ENCODE measurements at regions not wholly inside any gene's neighbourhood (a gene's known extent, or its start where the extent isn't known, plus 50 kb on each side); places are given as distances from the start of the nearest gene placed in this dataset.

GRCh38 chr12:97784904-97785303 lies 322.3 kb downstream of the RMST start:
- Mint-ChIP-seq H3K27me3 (ENCODE audit: unreplicated experiment) (peaks cover 1% of the 10 kb centered on the region), H3K36me3 (ENCODE audit: unreplicated experiment) (no peaks in the 10 kb centered on the region), H3K4me3 (ENCODE audit: unreplicated experiment) (no peak overlapping the region), H3K27ac (ENCODE audit: unreplicated experiment) (no peak overlapping the region), H3K9me3 (ENCODE audit: unreplicated experiment) (no peaks in the 10 kb centered on the region), H3K4me1 (ENCODE audit: low read depth, unreplicated experiment) (no peaks in the 10 kb centered on the region)
- no peak for DNase-seq
- TF ChIP-seq, protein P1, sequence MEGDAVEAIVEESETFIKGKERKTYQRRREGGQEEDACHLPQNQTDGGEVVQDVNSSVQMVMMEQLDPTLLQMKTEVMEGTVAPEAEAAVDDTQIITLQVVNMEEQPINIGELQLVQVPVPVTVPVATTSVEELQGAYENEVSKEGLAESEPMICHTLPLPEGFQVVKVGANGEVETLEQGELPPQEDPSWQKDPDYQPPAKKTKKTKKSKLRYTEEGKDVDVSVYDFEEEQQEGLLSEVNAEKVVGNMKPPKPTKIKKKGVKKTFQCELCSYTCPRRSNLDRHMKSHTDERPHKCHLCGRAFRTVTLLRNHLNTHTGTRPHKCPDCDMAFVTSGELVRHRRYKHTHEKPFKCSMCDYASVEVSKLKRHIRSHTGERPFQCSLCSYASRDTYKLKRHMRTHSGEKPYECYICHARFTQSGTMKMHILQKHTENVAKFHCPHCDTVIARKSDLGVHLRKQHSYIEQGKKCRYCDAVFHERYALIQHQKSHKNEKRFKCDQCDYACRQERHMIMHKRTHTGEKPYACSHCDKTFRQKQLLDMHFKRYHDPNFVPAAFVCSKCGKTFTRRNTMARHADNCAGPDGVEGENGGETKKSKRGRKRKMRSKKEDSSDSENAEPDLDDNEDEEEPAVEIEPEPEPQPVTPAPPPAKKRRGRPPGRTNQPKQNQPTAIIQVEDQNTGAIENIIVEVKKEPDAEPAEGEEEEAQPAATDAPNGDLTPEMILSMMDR (IDR thresholded peaks at IDR 0.05; ENCODE audit: partially characterized antibody, unreplicated experiment), result no peak

DNA sequence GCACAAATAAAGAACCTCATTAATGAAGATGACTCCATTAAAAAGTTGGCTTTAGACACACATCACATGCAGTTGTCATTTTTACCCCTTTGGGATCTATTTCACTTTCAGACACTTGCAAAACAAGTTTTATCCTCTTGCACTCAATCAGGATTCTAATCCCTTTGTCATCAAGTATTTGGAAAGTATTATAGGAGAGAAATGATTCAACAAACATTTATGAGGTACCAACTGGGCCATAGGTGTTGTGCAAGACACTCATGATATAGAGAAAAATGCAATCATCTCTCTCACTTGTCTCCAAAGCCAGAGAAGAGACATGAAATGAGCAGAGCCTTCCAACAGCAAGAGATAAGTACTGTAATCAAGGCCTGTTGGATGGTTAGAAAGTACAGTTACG lies 327.7 kb downstream of the RMST start:
- Mint-ChIP-seq H3K4me3 (ENCODE audit: unreplicated experiment) (no peak overlapping the region), H3K4me1 (ENCODE audit: low read depth, unreplicated experiment) (no peaks in the 10 kb centered on the region), H3K27me3 (ENCODE audit: unreplicated experiment) (no peaks in the 10 kb centered on the region), H3K9me3 (ENCODE audit: unreplicated experiment) (no peaks in the 10 kb centered on the region), H3K27ac (ENCODE audit: unreplicated experiment) (no peak overlapping the region), H3K36me3 (ENCODE audit: unreplicated experiment) (peaks cover 6% of the 10 kb centered on the region)
- no peak for DNase-seq
- TF ChIP-seq, protein P1 (IDR thresholded peaks at IDR 0.05; ENCODE audit: partially characterized antibody, unreplicated experiment), result no peak

GRCh38 chr12:97797473-97797872 lies 334.9 kb downstream of the RMST start:
- DNase-seq, result no peak
- H3K27me3 Mint-ChIP-seq (ENCODE audit: unreplicated experiment), result no peaks in the 10 kb centered on the region
- no peak overlapping the region for H3K27ac Mint-ChIP-seq (ENCODE audit: unreplicated experiment)
- H3K36me3 Mint-ChIP-seq (ENCODE audit: unreplicated experiment), result no peaks in the 10 kb centered on the region
- H3K9me3 Mint-ChIP-seq (ENCODE audit: unreplicated experiment), result no peaks in the 10 kb centered on the region
- H3K4me1 Mint-ChIP-seq (ENCODE audit: low read depth, unreplicated experiment), result peaks cover 3% of the 10 kb centered on the region
- TF ChIP-seq, protein P1 (IDR thresholded peaks at IDR 0.05; ENCODE audit: partially characterized antibody, unreplicated experiment), result no peak
- H3K4me3 Mint-ChIP-seq (ENCODE audit: unreplicated experiment), result no peak overlapping the region

DNA sequence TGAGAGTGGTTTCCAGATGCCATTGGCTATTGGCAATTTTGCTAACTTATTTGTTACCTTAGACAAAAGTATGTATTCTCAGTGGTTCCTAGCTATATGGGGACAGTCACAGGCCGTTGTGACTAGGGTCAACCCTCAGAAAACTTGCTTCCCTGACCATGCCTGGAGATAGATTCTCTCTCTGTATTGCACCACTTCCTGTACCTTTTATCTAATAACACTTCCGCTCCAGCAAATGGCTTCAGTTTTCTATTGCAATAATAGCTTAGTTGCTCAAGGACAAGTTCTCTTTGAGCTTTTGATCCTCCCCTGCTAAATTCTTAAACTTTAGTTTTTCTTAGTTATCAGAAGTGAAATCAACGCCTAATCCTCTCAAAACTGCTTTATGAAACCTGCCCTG lies 338.0 kb downstream of the RMST start:
- TF ChIP-seq, protein P1 (IDR thresholded peaks at IDR 0.05; ENCODE audit: partially characterized antibody, unreplicated experiment), result no peak
- H3K4me1 Mint-ChIP-seq (ENCODE audit: low read depth, unreplicated experiment), result peaks cover 3% of the 10 kb centered on the region
- H3K36me3 Mint-ChIP-seq (ENCODE audit: unreplicated experiment), result no peaks in the 10 kb centered on the region
- no peak overlapping the region for H3K27ac Mint-ChIP-seq (ENCODE audit: unreplicated experiment)
- H3K4me3 Mint-ChIP-seq (ENCODE audit: unreplicated experiment), result no peak overlapping the region
- DNase-seq, result no peak
- no peaks in the 10 kb centered on the region for H3K27me3 Mint-ChIP-seq (ENCODE audit: unreplicated experiment)
- no peaks in the 10 kb centered on the region for H3K9me3 Mint-ChIP-seq (ENCODE audit: unreplicated experiment)

- Mint-ChIP-seq H3K27ac (ENCODE audit: unreplicated experiment) (peak overlapping the region; percentile 71), H3K27me3 (ENCODE audit: unreplicated experiment) (no peaks in the 10 kb centered on the region), H3K36me3 (ENCODE audit: unreplicated experiment) (no peaks in the 10 kb centered on the region), H3K9me3 (ENCODE audit: unreplicated experiment) (no peaks in the 10 kb centered on the region), H3K4me1 (ENCODE audit: low read depth, unreplicated experiment) (peaks cover 3% of the 10 kb centered on the region), H3K4me3 (ENCODE audit: unreplicated experiment) (no peak overlapping the region)
- no peak for DNase-seq
- TF ChIP-seq, protein P1 (IDR thresholded peaks at IDR 0.05; ENCODE audit: partially characterized antibody, unreplicated experiment), result no peak
Observed at GRCh38 chr12:97801471-97802059, 339.0 kb downstream of the RMST start.

All from glutamatergic neuron (in vitro differentiated cells).